M059J (cell line): ENCODE measurements at regions not wholly inside any gene's neighbourhood (a gene's known extent, or its start where the extent isn't known, plus 50 kb on each side); places are given as distances from the start of the nearest gene placed in this dataset.
"Not testable (repeated sequence)": the region's sequence is repeated elsewhere in the genome, so short reads cannot be mapped to it uniquely, and the experiment has no call there.

ENCODE experiments used
- DNase-seq: peaks from one replicate; pipeline ENCODE4 v3.0.0-alpha.2; 2012; ENCODE audit warnings: low read depth

- DNase-seq = no peak
Measured at GRCh38 chr12:73017981-73018380, 745.8 kb downstream of the TRHDE start.

GRCh38 chr12:73053893-73054292 is 781.7 kb downstream of the TRHDE start:
- DNase-seq = no peak

GRCh38 chr12:73057428-73057827 is 785.3 kb downstream of the TRHDE start:
- peak; percentile 0 for DNase-seq

- no peak for DNase-seq
Measured at GRCh38 chr12:73065913-73066312, 793.7 kb downstream of the TRHDE start.

- DNase-seq = no peak
Measured at GRCh38 chr12:73067616-73068015, 795.4 kb downstream of the TRHDE start.

GRCh38 chr12:73072214-73072613 is 800.0 kb downstream of the TRHDE start:
- DNase-seq = no peak

GRCh38 chr12:73076760-73077159 is 804.6 kb downstream of the TRHDE start:
- no peak for DNase-seq

- no peak for DNase-seq
Measured at GRCh38 chr12:73083736-73084135, 811.6 kb downstream of the TRHDE start.

- DNase-seq = no peak
Measured at GRCh38 chr12:73106296-73106695, 834.1 kb downstream of the TRHDE start.

GRCh38 chr12:73106896-73107295 is 834.7 kb downstream of the TRHDE start:
- DNase-seq = no peak

GRCh38 chr12:73110816-73111215 is 838.6 kb downstream of the TRHDE start:
- no peak for DNase-seq

- DNase-seq = no peak
Measured at GRCh38 chr12:73112035-73112816, 840.1 kb downstream of the TRHDE start.

- no peak for DNase-seq
Measured at GRCh38 chr12:73124480-73124879, 852.3 kb downstream of the TRHDE start.

GRCh38 chr12:73125148-73125547 is 853.0 kb downstream of the TRHDE start:
- DNase-seq = no peak

- DNase-seq = no peak
Measured at GRCh38 chr12:73136386-73136785, 864.2 kb downstream of the TRHDE start.

- not testable (repeated sequence) for DNase-seq
Measured at GRCh38 chr12:73139642-73140041, 867.5 kb downstream of the TRHDE start.

GRCh38 chr12:73158341-73158740 is 886.2 kb downstream of the TRHDE start:
- DNase-seq = no peak

- peak; percentile 3 for DNase-seq
Measured at GRCh38 chr12:73159954-73160353, 887.8 kb downstream of the TRHDE start.

GRCh38 chr12:73161970-73162369 is 889.8 kb downstream of the TRHDE start:
- no peak for DNase-seq

GRCh38 chr12:73180734-73181133 is 908.6 kb downstream of the TRHDE start:
- DNase-seq = no peak

GRCh38 chr12:73181244-73181643 is 909.1 kb downstream of the TRHDE start:
- DNase-seq = no peak

- no peak for DNase-seq
Measured at GRCh38 chr12:73185403-73185802, 913.2 kb downstream of the TRHDE start.

- DNase-seq = no peak
Measured at GRCh38 chr12:73186272-73186671, 914.1 kb downstream of the TRHDE start.

GRCh38 chr12:73187765-73188164 is 915.6 kb downstream of the TRHDE start:
- DNase-seq = no peak
